Common myeloid progenitor, CD34-positive (primary cell): ENCODE measurements at regions not wholly inside any gene's neighbourhood (a gene's known extent, or its start where the extent isn't known, plus 50 kb on each side); places are given as distances from the start of the nearest gene placed in this dataset.

Source experiments
- CTCF ChIA-PET: fragments of 350-600 bp; sonication (Branson Sonifier 250); formaldehyde crosslinking; loops from one replicate; lab custom pipeline; 2021; ENCODE audit warnings: antibody characterized with exemption; lab: Charles Lee
- POLR2A ChIA-PET: fragments of 350-600 bp; sonication (Branson Sonifier 250); formaldehyde crosslinking; loops from one replicate; lab custom pipeline; 2021; ENCODE audit warnings: antibody characterized with exemption; lab: Charles Lee
- DNase-seq, 3 donors: peaks; one replicate each; pipeline versions ENCODE4 v3.0.0 to v3.0.0-alpha.2; 2013
- H3K27ac ChIP-seq, 2 experiments: 1 replicate in 1 of 2; 2 replicates in 1 of 2; pipeline ENCODE4 v1.7.0; 2013; ENCODE audit warnings: inconsistent platforms in 2 of 2, low read length in 2 of 2, mild to moderate bottlenecking in 2 of 2, low read depth in 1 of 2, moderate library complexity in 1 of 2; ENCODE audit not compliant: severe bottlenecking in 2 of 2, insufficient read depth in 1 of 2, poor library complexity in 1 of 2
- H3K27me3 ChIP-seq, 5 experiments: replicated peaks in 2 of 5; 1 replicate in 3 of 5; 2 replicates in 2 of 5; pipeline versions ENCODE4 v1.6.1 to v1.7.0; 2013; ENCODE audit warnings: low read length in 4 of 5, mild to moderate bottlenecking in 2 of 5, moderate library complexity in 2 of 5, inconsistent platforms in 1 of 5; ENCODE audit not compliant: insufficient read depth in 5 of 5, control insufficient read depth in 4 of 5
- H3K36me3 ChIP-seq, 4 experiments: 1 replicate in 2 of 4; 2 replicates in 2 of 4; pipeline versions ENCODE4 v1.6.1 to v1.7.0; 2013; ENCODE audit warnings: low read length in 3 of 4, control low read depth in 1 of 4, mild to moderate bottlenecking in 1 of 4; ENCODE audit not compliant: control insufficient read depth in 4 of 4, insufficient read depth in 4 of 4
- H3K4me1 ChIP-seq, 4 experiments: 1 replicate in 3 of 4; 2 replicates in 1 of 4; pipeline versions ENCODE4 v1.6.1 to v1.7.1; 2013; ENCODE audit warnings: low read length in 3 of 4, mild to moderate bottlenecking in 3 of 4, control low read depth in 1 of 4, inconsistent platforms in 1 of 4, moderate library complexity in 1 of 4; ENCODE audit not compliant: control insufficient read depth in 4 of 4, insufficient read depth in 4 of 4; ENCODE audit errors: control extremely low read depth in 1 of 4
- H3K4me3 ChIP-seq, 7 experiments: 1 replicate in 4 of 7; 2 replicates in 3 of 7; pipeline versions ENCODE4 v1.5.1 to v1.7.0; 2013; ENCODE audit warnings: mild to moderate bottlenecking in 7 of 7, low read length in 6 of 7, moderate library complexity in 6 of 7, inconsistent platforms in 2 of 7, low read depth in 2 of 7, control low read depth in 1 of 7; ENCODE audit not compliant: insufficient read depth in 4 of 7, control insufficient read depth in 1 of 7; ENCODE audit errors: extremely low read depth in 1 of 7
- H3K9me3 ChIP-seq, 5 experiments: 1 replicate in 4 of 5; 2 replicates in 1 of 5; pipeline versions ENCODE4 v1.6.1 to v1.7.1; 2013; ENCODE audit warnings: low read length in 4 of 5, mild to moderate bottlenecking in 2 of 5, inconsistent platforms in 1 of 5, low read depth in 1 of 5, moderate library complexity in 1 of 5; ENCODE audit not compliant: control insufficient read depth in 4 of 5, insufficient read depth in 2 of 5; ENCODE audit errors: control extremely low read depth in 1 of 5
- WGBS: methylation state at CpG from one replicate; pipeline ENCODE4 v1.1.5; 2013; ENCODE audit not compliant: insufficient coverage; 5-methylcytosine and 5-hydroxymethylcytosine counted together

DNA sequence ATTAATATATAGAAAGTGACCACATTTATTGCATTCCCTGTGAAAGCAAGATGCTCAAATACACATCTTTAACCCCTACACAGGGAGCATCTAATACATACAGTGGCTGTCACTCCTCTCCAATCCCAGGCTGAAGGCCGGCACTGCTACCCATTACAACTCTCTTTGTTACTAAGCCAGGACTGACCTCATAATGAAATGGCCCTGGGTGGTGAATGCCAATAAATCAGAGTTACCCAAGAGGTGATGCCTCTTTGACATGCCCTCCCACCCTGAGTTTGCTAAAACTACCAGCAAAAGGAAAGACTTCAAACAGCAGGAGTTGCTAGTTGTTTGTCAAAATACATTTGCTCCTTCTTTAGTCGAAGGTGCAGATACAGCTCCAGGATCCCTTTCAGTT, 214.2 kb downstream of the FOXA2 start:
- ChIA-PET POLR2A (no interaction called here), CTCF (interaction anchor here (0.9 to 1.3 kb wide), 3 partner anchors 32 to 1076 kb away, joined by 3 to 4 read pairs (median 3); no protein-coding TSS in a partner anchor)
- Histone ChIP-seq H3K36me3 (no peaks in the 10 kb centered on the region), H3K9me3 (no peaks in the 10 kb centered on the region), H3K27ac (no peak overlapping the region), H3K27me3 (peaks cover 0 to 2% (median 0%) of the 10 kb centered on the region in 5 experiments), H3K4me3 (no peak overlapping the region), H3K4me1 (peaks cover 16 to 54% (median 49%) of the 10 kb centered on the region in 4 experiments)
- no peak for DNase-seq
- WGBS, result 97% methylated on average over 2 of the region's 2 CpGs

DNA sequence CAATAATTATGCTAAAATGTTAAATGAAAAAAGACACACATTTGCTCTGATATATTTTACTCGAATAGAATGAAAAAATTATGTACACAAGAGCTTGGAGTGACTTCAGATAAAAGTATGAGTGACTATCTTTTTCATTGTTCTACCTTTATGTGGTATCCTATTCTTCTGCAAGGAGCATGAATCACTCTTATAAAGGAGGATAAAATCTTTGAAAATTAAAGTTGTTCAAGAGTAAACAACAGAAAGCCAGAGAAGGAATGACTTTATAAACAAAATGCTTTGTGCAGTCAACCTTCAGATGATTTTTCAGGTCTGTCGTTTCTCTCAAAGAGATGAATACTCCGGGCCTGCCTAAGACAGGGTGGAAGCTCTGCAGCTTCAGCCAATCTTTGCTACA, 215.3 kb downstream of the FOXA2 start:
- POLR2A ChIA-PET, result no interaction called here
- peaks cover 16 to 54% (median 49%) of the 10 kb centered on the region in 4 experiments for H3K4me1 ChIP-seq
- no peaks in the 10 kb centered on the region for H3K36me3 ChIP-seq
- no peak for DNase-seq
- no peak overlapping the region for H3K27ac ChIP-seq
- 94% methylated on average over 2 of the region's 3 CpGs for WGBS
- peaks cover 0 to 2% (median 0%) of the 10 kb centered on the region in 5 experiments for H3K27me3 ChIP-seq
- H3K4me3 ChIP-seq, result no peak overlapping the region
- CTCF ChIA-PET, result interaction anchor here (1.0 to 1.7 kb wide), 4 partner anchors 12 to 306 kb away, joined by 3 to 4 read pairs (median 4); no protein-coding TSS in a partner anchor
- H3K9me3 ChIP-seq, result no peaks in the 10 kb centered on the region

DNA sequence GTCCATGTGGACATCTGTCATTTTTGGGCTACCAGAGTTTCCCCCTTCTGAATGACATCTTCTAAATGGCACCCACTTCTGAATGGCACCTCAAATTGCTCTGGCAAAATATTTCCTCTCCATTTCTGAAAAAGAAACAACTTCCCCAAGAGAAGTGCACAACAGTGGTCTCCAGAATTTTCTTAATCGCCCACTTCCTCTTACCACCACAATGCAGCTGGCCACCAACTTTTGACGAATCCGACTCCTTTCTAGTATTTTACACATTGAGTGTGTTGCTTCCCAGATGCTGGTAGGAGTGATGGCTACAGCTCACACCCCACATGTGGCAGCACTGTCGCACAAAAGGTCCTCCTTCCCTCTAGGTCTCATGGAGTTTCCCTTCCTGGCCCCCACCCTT, 216.1 kb downstream of the FOXA2 start:
- Histone ChIP-seq H3K27ac (no peak overlapping the region), H3K36me3 (no peaks in the 10 kb centered on the region), H3K27me3 (no peaks in the 10 kb centered on the region), H3K9me3 (peaks cover 0 to 2% (median 0%) of the 10 kb centered on the region in 5 experiments), H3K4me3 (no peak overlapping the region), H3K4me1 (peaks cover 16 to 54% (median 47%) of the 10 kb centered on the region in 4 experiments)
- ChIA-PET POLR2A (no interaction called here), CTCF (interaction anchor here (1.7 kb wide), 1 partner anchor 307 kb away, joined by 4 read pairs; no protein-coding TSS in a partner anchor)
- DNase-seq, result peak; percentile 24 to 83 (median 78)
- 40% methylated on average over 2 of the region's 4 CpGs for WGBS

DNA sequence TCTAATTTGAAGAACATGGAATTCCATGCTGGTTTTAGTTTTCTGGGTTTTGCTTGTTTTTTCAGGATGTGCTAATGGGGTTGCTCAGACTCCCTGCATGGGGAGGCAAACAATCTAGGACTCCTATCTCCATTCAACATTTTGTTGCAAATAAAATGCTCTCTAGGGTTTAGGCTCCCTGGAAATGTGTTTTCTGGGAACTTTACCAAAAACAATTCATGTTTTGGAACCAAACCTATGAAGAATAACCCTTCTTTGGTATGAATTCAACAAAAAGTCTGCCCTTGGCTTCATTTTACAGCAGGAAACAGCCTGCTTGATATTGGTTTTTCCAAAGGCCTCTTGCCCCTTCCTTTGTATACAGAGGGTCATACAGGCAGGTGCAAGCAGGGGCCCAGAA, 217.7 kb downstream of the FOXA2 start:
- POLR2A ChIA-PET, result no interaction called here
- Histone ChIP-seq H3K4me1 (peaks cover 16 to 42% (median 38%) of the 10 kb centered on the region in 4 experiments), H3K27ac (no peak overlapping the region), H3K27me3 (no peaks in the 10 kb centered on the region), H3K36me3 (no peaks in the 10 kb centered on the region), H3K9me3 (peaks cover 0 to 2% (median 0%) of the 10 kb centered on the region in 5 experiments), H3K4me3 (no peak overlapping the region)
- CTCF ChIA-PET, result no interaction called here
- no peak for DNase-seq

DNA sequence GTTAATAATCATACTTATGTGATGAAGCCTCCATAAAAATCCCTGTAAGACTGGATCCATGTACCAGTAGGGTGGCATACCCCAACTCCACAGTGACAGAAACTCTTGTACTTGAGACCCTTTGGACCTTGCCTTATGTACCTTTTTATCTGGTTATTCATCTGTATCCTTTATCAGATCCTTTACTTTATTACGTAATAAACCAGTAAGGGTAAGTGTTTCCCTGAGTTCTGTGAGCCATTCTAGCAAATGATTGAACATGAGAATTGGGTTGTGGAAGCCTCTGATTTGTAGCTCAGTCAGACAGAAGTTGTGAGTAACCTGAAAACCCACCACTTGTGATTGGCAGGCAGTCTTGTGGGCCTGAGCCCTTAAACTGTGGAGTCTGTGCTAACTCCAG, 229.7 kb downstream of the FOXA2 start:
- Histone ChIP-seq H3K27ac (no peak overlapping the region), H3K4me3 (no peak overlapping the region), H3K27me3 (no peaks in the 10 kb centered on the region), H3K9me3 (peaks cover 0 to 7% (median 0%) of the 10 kb centered on the region in 5 experiments), H3K4me1 (no peaks in the 10 kb centered on the region), H3K36me3 (no peaks in the 10 kb centered on the region)
- WGBS, result no CpG with 5 or more reads among the region's 1 CpG
- POLR2A ChIA-PET, result no interaction called here
- no peak for DNase-seq
- CTCF ChIA-PET, result interaction anchor here (2.0 to 2.3 kb wide), 2 partner anchors 16 to 232 kb away, joined by 5 to 7 read pairs; no protein-coding TSS in a partner anchor

DNA sequence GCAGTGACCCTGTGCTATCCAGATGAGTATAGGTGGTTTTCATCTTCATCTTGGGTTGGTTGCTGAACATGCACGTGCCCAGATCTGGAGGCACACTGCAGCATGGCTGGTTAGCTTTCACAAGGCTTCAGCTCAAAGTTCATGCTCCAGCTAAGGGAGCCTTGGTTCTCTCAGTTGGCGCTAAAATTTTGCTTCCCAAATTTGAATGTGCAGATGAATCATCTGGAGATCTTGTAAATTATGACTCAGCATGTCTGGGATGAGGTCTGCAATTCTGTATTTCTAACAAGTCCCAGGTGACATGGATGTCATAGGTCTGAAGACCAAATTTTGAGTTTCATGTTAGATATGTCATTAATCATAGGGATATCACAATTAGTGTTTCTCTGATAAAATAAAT, 230.8 kb downstream of the FOXA2 start:
- no peaks in the 10 kb centered on the region for H3K27me3 ChIP-seq
- H3K9me3 ChIP-seq, result peaks cover 0 to 7% (median 0%) of the 10 kb centered on the region in 5 experiments
- H3K36me3 ChIP-seq, result no peaks in the 10 kb centered on the region
- H3K4me3 ChIP-seq, result no peak overlapping the region
- H3K27ac ChIP-seq, result no peak overlapping the region
- 100% methylated on average over 2 of the region's 2 CpGs for WGBS
- CTCF ChIA-PET, result interaction anchor here (0.7 to 2.3 kb wide), 4 partner anchors 10 to 328 kb away, joined by 3 to 7 read pairs (median 4); no protein-coding TSS in a partner anchor
- no peaks in the 10 kb centered on the region for H3K4me1 ChIP-seq
- POLR2A ChIA-PET, result no interaction called here
- peak in 2 of 3 donors; percentile 31 to 44 for DNase-seq

DNA sequence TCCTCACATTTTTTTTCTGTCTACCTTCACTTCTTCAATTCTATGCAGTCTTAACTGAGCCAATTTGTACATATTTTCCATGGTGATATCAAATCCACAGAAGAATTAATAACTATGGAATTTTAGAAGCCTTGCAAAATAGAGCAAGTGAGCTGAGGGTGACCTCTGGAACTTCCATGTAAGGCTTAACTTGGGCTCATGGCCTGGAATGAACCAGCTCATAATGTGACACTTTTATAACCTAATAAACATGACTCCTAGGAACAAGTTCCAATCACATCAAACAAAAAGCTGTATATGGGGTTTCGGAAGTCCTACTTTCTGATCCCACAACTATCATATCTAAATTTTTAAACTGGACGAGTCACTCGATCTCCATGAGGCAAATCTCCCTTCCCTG, 232.4 kb downstream of the FOXA2 start:
- ChIA-PET POLR2A (no interaction called here), CTCF (no interaction called here)
- no peak for DNase-seq
- H3K27me3 ChIP-seq, result no peaks in the 10 kb centered on the region
- 100% methylated on average over 3 of the region's 3 CpGs for WGBS
- peaks cover 2 to 8% (median 4%) of the 10 kb centered on the region in 4 experiments for H3K4me1 ChIP-seq
- H3K36me3 ChIP-seq, result no peaks in the 10 kb centered on the region
- no peak overlapping the region for H3K27ac ChIP-seq
- no peak overlapping the region for H3K4me3 ChIP-seq
- H3K9me3 ChIP-seq, result peaks cover 0 to 7% (median 0%) of the 10 kb centered on the region in 5 experiments
